ENCODE measurements at regions not wholly inside any gene's neighbourhood (a gene's known extent, or its start where the extent isn't known, plus 50 kb on each side); places are given as distances from the start of the nearest gene placed in this dataset.

GRCh38 chr9:107137495-107138202 lies 145.4 kb upstream of the RAD23B start:
- TF ChIP-seq GATA2 (IDR thresholded peaks at IDR 0.05; ENCODE audit: low read depth, low read length) (no peak), GATA3 (IDR thresholded peaks at IDR 0.05; ENCODE audit: low read depth, low read length) (no peak)
